ENCODE measurements at regions not wholly inside any gene's neighbourhood (a gene's known extent, or its start where the extent isn't known, plus 50 kb on each side); places are given as distances from the start of the nearest gene placed in this dataset.

DNA sequence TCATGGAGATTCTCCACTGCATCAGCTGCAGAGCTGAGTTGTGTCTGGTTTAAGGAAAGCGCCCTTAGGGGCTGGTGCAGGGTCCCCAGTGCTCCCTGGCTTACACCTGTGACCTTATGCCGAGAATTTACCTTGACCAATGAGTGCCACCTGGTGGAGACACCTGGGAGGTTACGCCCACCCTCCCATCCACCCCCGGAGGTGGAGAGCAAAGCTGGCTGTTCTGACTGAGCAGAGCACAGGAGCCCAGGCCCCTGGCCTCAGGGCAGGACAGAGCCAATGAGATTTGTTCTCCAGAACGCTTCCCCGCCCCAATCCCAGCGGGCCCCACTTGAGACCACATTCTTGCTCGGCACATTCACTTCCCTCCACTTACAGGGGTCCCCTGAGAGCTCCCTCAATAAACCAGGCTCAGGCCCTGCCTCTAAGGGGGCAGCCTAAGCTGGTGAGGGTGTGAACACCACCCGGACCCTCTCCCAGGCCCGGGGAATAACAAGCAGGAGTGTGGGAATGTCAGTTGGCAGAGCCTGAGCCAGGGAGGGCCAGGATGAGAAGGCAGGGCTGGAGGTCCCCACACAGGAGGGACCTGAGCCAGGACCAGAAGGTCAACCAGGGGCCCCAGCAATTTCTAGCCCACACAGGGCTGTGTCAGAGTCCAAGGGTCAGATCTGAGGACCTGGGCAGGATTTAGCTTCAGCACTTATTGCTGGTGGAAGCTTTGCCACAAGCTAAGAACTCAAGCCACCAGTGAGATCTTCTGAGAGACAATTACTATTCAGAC lies 117.1 kb downstream of the TPRA1 start:
- TF ChIP-seq CTCF (IDR thresholded peaks at IDR 0.05) (no peak), POLR2A (IDR thresholded peaks at IDR 0.05) (no peak)

All from testis (tissue), 2 donors.